Dermis blood vessel endothelial cell (primary cell): ENCODE measurements at regions not wholly inside any gene's neighbourhood (a gene's known extent, or its start where the extent isn't known, plus 50 kb on each side); places are given as distances from the start of the nearest gene placed in this dataset.
A peak's percentile ranks its signal among the peaks of the same experiment; 100 is the strongest.
"Not testable (repeated sequence)": the region's sequence is repeated elsewhere in the genome, so short reads cannot be mapped to it uniquely, and the experiment has no call there.

Source experiments
- DNase-seq: peaks from one replicate; pipeline ENCODE4 v3.0.0; 2010

DNA sequence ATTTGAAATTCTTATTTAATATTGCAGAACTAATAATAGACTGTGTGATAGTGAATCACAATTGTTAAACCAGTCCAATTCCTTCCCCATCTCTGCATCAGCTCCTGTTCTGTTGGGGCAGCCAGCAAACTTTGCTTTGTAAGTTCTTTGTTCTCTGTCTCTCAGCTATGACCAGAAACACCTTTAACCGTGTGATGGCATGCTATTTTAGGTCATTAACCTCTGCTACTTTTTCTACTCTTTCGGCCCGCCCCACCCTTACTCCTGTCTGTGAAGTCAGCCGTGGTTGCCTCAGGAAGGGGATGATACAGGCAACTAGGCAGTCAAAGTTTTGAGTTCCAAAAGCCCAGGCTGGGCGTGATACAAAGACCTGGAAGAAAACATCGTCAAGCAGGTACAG lies 51.3 kb upstream of the EGFL6 start:
- no peak for DNase-seq

DNA sequence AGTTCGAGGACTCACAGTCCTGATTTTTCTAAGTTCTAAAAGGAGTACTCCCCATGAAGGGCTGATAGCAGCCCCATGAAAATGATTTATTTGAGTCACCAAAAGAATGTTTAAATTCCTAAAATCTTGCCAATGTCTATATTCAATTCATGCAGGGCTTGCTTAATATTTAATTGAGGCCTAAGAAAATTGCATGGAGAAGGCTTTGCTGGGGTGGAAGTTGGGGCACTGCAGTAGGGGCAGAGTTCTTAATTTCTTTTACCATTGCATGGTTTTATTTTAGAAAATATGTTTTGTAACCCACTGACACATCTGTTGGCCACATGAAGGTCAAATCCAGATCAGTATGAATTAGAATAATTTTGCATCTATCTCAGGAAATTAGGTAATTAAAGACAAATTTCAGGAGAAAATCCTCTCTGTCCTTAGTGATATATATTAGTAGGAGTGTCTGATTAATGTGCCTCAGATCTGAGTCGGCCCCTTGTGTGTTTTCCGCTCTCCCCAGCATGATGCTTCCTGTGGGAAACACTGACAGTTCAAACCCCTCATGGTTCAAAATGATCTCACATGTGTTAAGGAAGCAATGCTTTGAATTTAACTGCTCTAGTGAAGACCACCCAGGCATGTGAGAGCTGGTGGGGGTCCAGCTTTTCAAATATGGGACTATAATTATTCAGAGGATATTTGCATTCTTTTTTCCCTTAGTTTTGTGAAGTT lies 54.0 kb upstream of the EGFL6 start:
- no peak for DNase-seq

DNA sequence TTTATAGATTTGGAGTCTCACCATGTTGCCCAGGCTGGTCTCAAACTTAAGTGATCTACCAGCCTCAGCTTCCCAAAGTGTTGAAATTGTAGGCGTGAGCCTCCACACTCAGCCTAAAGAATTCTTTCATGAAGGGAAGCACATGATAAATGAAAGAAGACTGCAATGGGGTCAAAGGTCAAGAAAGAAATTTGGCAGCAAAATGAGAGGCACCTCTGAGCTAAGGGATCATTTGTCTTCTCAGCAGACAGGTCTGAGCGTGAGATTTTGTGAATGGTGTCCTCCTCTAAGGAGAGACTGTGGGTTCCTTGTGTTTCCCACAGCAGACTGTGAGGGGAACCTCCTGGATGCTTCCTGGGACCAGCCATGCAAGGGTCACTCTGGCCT lies 57.5 kb upstream of the EGFL6 start:
- DNase-seq, result no peak

DNA sequence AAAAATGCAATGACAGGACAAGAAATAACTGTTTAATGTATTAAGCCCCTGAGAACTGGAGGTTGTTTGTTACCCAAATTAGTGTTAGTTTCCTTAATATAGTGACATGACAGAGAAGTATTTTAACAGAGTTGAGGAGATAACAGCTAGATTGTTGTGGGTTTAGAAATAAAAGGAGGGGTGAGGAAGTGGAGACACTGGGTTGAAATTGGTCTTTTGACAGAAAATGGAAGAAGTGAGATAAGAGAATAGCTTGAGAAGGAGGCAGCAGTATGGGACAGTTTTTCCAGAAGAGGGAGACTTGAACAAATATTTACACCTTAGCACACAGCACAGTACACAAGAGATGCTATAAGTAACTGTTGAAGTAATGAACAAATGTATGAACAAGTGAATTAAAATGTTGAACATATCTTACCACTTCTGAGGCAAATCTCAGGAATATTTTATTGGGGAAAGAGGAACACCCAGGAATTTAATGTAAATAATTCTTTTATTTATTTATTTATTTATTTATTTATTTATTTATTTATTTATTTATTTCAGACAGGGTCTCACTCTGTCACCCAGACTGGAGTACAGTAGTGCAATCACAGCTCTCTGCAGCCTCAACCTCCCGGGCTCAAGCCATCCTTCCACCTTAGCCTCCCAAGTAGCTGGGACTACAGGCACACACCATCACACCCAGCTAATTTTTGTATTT lies 58.0 kb upstream of the EGFL6 start:
- no peak for DNase-seq

DNA sequence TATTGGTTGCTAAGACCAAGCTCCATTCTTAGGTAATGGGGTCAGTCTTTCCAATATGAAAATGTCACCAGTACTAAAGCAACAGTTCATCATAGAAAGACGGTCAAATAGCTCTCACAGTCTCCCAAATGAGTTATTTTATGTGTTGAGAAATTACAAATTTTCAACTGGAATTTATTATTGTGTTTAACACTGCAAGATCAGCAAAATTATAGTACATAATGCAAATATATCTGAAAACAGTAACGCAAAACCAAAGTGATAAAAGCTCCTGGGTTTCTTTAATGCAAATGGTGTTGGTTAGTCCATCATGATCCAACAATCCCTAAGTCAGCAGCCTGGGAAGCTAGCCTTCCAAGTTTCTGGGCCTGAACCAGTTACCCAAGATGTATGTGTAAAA lies 61.5 kb upstream of the EGFL6 start:
- no peak for DNase-seq

DNA sequence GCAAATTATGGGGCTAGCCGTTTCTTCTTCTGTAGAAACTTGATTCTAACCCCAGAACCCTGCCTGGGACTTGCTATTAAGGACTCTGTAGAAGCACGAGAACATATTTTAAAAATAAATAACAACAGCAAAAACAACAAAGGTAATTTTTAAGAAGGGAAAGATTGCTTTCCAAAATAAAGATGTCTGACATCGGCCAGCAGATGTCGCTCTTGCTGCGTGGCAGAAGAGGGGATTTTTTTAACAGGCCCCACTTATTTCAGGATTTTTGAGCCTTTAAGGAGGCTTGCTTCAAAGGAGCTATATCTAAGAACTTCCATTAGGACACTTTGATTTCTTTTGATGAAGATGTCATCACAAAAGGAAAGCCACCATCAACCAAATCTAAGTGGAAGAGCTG lies 62.8 kb upstream of the EGFL6 start:
- peak; percentile 63 for DNase-seq

DNA sequence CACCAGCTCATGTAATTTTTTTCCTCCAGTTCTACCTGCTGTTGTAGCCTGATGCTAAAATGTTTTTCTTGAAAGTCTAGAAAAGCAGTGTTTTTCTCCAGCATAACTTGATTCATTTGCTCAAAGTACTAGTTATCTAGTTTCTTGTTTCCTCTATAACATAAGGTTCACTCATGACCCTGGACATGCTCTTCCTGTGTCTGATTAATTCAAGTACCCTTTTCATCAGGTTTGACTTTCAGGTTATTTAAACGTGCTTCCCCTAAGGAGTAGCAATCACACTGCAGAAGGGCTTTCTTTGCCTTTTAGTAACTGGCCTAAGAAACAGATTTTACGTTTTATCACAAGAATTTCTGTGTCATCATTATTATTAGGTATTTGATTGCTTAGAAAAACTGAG lies 66.8 kb upstream of the EGFL6 start:
- no peak for DNase-seq

DNA sequence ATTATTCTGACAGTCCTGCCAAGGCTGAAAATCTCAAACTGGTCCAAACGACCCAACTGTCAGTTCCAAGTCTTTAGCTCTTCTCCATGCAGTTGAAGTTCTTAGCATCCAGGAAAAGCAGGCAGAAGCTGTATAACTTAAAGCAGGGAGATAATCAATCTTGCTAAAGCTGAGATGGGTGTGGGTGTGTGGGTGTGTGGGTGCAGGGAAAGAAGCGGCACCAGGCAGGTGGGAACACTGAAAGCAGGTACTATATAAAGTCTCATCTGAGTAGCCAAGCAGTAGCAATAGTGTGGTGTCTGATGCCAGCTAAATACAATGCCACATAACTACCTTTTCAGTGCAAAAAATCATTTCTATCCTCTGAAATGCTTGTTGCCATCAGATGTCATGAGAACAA lies 69.7 kb upstream of the EGFL6 start:
- DNase-seq, result no peak

DNA sequence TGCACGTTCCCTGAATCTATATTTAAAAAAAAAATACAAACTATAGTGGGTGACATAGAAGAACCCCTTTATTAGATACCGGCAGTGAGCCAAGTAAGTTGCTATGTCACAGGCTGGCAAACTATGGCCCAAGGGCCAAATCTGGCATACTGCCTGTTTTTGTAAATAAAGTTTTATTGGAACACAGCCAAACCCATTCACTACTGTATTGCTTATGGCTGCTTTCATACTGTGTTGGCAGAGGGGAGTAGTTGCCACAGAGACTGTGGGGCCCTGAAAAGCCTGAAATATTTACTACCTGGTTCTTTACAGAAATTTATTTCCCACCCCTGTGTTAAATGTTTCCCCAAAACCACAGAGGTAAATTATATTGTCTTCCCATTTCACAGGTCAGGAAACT lies 71.2 kb upstream of the EGFL6 start:
- no peak for DNase-seq

DNA sequence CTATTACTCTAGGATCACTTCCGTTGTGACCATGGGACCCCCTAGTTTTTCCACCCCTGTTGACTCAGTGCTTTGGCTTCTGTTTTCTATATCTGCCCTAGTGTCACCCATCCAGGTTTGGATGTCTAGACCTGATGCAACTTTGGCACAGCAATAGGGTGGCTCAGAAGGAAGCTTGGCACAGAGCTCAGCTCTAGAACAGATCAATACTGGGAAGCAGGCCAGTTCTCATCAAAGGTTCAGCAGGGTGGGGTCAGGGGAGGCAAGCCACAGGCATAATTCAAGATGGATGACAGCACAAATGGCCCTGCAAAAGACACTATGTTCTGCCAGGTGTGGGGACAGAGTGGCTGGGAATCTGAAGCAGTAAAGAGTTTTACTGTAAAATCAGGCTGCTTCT lies 74.2 kb upstream of the EGFL6 start:
- no peak for DNase-seq

DNA sequence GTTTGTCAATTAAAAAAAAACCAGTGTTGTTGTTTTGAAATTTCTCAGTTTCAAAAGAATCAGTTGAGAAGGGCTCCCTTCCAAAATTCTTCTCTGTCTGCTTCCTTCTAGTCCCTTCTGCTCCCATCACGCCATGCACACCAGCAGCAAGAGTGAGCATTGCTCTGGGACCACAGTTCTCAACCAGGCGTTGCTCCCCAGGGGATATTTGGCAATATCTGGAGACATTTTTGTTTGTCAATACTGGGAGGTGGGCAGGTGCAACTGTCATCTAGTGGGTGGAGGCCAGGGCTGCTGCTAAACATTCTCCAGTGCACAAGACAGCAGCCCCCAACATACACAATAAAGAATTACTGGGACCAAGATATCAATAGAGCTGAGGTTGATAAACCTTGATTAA lies 74.8 kb upstream of the EGFL6 start:
- DNase-seq, result no peak

DNA sequence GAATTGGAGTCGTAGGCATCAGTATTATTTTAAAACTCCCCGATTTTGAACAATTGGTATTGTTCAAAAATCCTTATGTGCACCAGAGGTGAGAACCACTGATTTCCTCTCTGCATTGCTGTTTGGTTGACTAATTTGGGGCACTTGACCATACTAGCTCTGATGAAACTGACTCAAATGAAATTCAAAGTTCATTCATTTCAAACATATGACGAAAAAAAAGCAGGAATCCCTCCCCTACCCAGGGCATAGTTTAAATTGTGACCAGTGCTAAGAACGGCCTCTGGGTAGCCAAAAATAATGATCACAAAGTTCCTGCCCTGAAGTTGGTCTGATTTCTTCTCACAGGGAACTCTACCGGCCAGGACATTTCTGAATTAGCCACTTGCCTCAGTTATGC lies 75.7 kb upstream of the EGFL6 start:
- DNase-seq, result no peak

DNA sequence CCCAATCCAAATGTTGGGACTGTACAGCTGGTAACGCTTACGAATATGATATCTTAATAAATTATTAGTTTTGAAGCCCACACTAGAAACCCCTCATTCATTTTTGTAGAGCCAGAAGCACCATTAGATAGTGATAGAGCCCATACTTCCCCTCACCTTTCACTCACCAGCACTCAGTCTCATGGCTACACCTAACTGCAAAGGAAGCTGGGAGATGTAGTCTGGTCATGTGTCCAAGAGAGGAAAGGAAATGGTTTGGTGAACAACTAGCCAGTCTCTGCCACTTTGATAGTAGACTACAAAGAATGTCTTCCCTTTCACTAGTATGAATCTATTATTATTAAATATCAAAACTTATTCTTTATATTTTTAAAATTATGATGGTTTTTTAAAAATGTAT lies 77.1 kb upstream of the EGFL6 start:
- DNase-seq, result no peak

DNA sequence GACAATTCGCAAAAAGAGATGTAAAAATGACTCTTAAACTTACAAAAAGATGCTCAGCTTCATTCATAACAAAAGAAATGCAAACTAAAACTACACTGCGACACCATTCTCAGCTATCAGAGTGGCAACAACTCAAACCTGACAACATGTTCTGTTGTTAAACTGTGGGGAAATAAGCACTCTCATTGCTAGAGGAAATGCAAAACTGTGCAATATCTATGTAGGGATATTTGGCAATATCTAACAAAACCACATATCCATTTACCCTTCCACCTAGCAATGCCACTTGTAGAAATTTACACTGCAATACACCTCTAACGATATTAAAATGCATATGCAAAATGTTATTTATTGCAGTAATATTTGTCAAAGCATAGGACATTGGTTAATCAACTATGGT lies 78.3 kb upstream of the EGFL6 start:
- DNase-seq, result no peak

DNA sequence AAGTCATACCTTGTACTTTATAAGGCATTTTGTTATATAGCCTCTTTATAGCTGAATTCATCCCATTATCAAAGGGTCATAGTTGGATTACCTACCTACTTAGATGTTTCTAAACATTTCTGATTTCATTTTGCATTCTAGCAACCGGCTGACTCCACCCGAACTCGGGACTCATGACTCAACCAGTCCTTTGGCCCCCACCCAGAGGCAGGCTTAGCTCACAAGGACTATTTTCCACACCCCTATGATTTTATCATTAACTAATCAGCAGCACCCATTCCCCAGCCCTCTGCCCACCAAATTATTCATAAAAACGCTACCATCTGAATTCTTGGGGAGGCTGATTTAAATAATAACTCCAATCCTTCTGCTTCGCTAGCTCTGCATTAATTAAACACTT lies 79.9 kb upstream of the EGFL6 start:
- peak; percentile 58 for DNase-seq

DNA sequence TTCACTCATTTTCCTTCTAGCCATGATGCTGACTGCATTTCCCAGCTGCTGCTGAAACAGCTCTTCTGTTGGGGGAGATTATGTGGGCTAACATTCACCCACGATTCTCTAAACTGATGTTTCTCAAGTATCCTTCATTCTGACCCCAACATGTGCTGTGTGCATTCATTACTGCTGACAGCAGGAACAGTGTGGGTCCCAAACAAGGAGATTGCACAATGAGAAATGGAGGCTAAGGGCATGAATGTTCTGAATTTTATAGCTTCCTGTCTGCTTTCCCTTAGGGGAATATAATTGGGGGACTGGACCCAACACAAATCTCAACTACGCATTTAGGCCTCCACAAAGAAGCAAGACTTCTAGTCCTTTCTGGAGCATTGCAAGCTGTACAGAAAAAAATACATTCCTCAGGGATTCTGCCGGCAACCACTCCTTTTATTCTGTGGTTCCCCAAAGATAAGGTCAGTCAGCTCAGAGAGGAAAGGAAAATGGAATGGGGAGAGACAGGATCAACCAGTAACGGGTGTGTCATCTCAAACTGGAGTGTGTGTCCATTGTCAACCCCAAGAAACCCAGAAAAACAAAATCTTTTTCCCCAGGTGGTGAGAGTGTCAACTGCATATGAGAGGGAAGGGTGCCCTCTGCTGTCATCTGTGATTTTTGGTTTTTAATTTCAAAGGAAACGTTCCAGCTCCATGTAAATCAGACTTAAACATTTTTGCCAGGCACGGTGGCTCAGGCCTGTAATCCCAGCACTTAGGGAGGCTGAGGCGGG lies 81.5 kb upstream of the EGFL6 start:
- DNase-seq, result peak; percentile 83

DNA sequence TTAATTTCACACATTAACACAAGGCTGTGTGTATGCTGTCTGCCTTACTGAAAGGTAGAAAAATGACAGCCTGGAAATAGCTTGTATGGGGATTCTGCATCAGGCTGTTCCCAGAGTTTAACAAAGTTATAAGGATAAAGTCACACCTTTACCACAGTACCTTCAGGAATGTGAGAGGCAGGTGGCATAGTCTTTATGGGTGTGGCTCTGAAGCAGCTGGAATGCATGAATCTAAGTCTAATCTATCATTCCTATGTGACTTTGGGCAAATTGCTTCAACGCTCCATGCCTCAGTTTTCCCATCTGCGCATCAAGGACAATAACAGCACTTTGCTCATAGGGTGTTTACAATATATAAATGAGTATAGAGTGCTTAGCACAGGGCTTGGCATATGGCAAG lies 84.2 kb upstream of the EGFL6 start:
- DNase-seq, result no peak

DNA sequence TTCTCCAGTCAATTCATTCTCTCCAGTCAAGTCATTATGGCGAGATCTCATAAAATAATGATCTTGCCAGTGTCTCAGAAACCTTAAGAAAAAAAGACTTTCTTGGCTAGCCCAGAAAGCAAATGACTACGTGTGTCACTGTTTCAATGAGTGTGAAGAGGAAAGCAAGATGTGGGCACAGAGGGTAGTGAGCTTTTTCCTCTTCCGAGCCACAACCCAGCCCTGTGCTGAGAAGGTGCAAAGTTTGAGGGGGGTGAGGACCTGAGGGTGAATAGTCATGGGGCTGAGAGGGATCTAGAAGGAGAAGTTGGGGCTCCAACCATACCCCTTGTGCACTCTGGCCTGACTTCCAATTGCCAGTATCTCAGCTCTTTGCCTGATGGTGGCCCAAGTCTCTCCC lies 85.6 kb upstream of the EGFL6 start:
- no peak for DNase-seq

DNA sequence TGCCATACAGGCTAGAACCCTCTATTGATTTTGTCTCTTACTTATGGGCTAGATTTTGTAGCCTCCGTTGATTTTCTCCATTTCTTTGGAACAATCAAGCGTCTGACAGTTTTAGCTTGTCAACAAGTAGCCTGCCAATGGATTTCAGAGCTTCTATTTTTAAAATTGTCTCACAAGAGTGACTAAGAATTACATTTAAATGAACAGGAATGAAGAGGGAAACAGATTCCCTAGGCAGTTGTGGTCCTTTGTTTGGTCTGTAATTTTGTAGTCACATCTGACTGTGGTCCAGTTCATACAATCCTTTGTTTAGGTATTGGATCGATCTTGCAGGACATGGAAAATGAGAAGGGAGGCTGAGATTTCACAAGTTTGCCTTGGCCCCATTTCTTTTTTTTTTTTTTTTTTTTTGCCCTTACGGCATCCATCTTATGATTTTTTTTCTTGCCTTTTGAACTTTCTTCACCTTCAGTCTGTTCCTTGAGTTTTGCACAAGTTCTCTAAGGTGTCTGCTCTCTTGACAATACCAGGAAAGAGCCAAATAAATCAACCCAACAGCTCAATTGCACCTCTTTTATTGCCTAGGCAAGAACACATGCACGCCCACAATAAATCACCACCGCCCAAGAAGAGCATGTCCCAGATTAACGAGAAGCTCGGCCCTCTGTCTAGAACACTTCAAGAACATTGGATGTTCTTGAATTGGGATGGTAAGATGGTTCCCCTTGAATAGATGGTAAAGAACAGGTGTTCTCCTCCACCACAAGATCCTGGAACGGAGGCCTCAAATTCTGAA lies 86.5 kb upstream of the EGFL6 start:
- DNase-seq, result no peak

DNA sequence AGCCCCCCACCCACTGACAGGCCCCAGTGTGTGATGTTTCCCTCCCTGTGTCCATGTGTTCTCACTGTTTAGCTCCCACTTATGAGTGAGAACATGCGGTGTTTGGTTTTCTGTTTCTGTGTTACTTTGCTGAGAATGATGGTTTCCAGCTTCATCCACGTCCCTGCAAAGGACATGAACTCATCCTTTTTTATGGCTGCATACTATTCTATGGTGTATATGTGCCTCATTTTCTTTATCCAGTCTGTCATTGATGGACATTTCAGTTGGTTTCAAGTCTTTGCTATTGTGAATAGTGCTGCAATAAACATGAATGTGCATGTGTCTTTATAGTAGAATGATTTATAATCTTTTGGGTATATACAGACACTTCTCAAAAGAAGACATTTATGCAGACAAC lies 88.6 kb upstream of the EGFL6 start:
- DNase-seq, result not testable (repeated sequence)

DNA sequence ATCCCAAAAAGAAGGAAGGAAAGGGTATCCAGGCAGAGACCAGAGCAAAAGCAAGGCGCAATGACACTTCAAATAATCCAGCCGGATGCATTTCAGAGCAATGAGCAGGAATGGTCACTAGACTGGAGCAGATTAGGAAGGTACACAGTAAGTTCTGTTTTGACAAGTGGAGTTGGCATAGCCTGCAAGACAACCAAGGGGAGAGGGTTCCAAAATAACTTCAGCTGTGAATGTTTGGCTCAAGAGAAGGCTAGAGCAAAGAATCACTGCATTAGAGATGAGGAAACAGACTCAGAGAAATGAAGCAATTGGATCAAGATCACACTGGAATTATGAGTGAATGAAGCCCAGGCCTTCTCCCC lies 90.0 kb upstream of the EGFL6 start:
- no peak for DNase-seq

DNA sequence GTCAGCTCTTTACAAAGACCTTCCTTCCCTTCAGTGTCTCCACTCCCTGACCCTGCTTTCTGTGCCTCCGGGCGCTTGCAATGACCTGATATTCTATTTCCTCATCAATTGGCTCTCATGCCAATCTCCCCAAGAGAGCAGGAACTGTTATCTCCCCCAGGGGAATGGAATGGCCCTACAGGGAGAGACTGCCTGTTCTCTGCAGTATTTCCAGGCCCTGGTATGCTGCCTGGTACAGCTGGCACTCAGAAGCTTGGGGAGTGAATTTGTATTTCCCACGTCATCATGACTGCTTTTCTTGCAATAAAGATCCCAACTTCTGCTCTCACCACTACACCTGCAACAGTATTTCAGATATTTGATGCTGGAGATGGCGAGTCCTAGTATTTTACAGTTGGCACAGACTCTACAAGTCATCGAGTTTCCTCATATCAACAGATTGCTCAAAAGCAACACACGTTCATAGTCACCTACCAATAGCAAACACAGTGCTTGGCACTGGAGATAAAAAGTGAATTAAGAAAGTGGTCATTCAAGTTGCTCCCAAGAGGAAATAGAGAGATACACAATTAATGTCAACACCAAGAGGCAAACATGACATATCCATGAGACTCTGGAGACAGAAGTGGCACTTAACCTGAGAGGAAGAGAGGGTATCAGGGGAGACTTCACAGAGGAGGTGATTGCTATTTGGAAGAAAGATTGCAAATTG lies 90.5 kb upstream of the EGFL6 start:
- no peak for DNase-seq

DNA sequence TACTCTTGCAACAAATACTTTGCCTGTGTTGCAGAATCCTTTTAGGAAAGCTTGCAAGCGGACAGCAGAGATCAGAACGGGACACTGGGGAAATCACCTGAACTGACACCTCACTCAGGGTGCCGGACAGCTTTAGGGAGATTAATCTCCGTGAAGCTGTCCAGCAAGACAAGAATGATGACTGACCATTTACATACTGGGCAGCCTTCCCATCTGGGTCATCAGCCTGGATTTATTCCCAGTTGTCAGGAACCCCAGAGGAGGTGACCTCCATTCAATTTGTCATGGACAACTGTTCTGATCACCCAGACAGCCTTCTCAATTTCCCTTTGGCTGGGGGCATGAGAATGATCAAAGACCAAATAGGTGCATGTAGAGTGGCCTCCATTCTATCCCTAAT lies 93.0 kb upstream of the EGFL6 start:
- DNase-seq, result no peak
